ENCODE measurements at regions not wholly inside any gene's neighbourhood (a gene's known extent, or its start where the extent isn't known, plus 50 kb on each side); places are given as distances from the start of the nearest gene placed in this dataset.

GRCh38 chr16:16798504-16798903 lies 419.6 kb downstream of the NPIPA7 start:
- no peak for DNase-seq

DNA sequence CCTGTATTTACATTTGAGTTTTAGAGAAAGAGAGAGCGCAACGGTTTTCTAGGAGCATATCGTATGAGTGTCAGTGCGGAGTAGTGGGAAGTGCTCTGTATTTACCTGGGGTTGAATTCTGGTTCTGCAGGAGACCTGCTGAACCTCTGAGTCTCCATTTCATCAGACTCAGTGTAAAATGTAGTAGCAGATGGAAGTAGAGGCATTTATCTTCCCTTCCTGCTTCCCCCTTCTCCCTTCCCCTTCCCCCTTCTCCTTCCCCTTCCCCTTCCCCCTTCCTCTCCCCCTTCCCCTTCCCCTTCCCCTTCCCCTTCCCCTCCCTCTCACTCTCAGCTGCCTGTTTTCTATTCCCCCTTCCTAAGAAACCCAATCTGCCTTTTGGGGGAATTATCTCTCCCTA lies 426.9 kb downstream of the NPIPA7 start:
- DNase-seq, result no peak

DNA sequence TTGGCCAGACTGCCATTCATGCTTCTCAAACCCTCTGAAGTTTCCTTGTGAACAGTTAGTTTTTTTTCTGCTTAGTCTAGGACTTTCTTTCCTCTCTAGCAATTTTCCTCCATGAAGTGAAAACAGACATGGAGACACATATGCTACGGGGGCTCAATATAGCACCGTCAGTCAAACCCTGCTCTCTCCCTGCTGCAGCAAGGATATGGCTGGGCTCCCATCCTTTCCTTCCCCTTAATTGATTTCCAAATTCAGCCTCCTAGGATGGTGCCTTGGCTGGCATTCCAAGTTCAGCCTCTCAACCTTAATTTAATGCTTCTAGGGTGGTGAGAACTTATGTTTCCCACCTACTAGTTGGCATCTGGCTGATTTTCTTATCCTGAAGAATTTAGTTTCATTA lies 436.7 kb downstream of the NPIPA7 start:
- no peak for DNase-seq

DNA sequence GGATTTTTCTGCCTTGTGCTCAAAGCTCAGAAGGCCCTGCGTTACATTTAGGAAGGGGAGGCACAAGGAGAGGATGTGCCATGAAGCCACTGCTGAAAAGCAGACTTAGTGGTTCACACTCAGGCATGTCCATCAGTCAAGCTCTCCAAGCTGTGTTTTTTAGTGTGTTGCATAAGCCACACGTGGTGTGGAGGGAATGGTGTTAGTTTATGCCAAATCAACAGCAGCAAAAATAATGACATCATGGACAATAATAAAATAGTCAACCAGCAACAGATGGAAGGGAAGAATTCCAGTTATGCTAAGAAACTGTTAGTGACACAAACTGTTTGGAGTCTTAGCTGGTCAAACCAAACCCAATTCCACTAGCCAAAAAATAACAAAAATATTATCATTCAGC lies 438.3 kb downstream of the NPIPA7 start:
- no peak for DNase-seq

DNA sequence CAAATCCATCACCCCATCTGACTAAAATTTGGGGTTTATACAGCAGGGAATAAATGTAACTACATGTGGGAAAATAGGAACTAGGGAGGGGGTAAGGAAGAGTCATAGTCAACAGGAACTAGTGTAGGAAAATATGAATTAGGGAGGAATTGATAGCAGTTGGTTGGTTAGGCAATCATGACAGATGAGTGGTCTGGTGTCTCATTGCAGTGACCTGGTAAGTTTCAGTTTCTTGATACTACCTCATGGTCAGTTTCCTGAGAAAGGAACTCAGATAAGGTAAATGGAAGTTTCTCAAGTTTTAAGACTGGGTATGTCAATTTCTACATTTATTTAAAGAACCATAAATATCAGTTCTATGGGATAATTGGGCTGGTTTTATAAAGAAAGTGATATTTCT lies 442.3 kb downstream of the NPIPA7 start:
- DNase-seq, result no peak

DNA sequence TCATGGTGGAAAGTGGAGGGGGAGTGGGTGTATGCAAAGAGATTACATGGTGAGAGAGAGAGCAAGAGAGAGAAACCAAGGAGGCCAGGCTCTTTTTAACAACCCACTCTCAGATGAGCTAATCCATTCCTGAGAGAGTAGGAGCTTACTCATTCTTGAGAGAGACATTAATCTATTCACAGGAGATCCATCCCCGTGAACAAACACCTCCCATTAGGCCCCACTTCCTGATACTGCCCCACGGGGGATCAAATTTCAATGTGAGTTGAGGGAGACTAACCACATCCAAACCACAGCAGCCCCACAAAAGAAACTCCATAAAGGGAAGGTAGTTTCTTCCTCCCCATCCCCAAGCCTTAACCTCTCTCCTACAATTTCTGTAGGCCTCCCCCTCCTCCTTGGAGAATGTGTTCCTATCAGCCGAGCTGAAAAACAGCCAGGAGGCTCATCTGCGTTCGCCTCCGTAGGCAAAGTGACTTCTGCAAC lies 450.0 kb downstream of the NPIPA7 start:
- no peak for DNase-seq

DNA sequence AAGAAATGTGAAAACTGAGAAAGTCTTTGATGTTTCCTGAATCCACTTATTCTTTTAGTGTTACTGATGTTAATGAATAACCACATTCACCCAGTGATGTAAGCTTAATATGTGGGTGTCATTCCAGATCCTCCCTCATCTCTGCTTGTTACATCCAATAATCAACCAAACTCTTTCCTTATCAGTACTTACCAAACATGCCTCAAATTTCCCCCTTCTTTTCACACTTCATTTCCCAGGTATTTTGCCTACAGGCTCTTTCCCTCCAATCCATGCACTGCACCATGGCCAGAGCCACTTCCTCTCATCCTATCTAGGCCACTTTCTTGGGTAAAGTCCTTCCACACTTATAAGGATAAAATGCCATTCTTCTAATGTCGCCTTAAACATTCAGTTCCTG lies 451.5 kb downstream of the NPIPA7 start:
- DNase-seq, result no peak

DNA sequence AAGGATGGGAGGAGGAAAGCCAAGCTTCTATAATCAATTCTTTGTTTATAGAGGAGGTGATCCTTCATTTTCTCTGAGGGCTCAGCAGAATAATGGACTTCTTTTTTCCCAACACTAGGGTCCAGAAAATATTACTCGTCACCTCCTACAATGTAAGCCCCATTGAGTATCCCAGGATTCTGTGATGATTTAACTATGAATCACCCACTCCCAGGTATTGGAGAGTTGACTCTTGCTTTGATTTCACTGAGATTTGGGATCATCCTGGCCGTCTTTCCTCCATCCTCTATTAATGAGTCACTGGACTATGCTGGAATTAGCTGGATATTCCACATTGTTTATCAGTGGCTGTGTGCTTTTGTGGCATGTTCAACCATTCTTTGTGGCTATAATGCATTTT lies 452.0 kb downstream of the NPIPA7 start:
- DNase-seq, result no peak

- no peak for DNase-seq
These were observed 454.2 kb downstream of the NPIPA7 start for GRCh38 chr16:16833165-16833564.

DNA sequence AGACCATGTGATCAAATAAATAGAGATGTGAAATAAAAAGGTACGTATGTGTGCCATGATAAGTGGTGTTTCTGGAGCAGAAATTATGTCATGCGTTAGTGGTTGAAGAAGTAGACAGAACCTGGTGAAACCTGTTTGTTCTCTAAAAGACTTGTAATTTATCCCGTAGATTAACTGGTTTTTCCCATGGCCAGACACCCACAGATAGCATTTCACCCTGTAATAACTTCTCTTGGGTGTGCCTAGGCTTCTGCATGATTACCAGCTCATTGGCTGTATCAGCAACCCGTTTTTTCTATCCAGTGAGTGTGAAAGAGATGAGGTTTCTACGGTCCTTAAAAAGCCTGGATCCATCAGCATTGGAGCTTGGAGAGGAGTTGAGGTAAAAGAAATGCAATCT lies 471.3 kb downstream of the NPIPA7 start:
- no peak for DNase-seq

GRCh38 chr16:16857012-16857411 lies 478.1 kb downstream of the NPIPA7 start:
- no peak for DNase-seq

DNA sequence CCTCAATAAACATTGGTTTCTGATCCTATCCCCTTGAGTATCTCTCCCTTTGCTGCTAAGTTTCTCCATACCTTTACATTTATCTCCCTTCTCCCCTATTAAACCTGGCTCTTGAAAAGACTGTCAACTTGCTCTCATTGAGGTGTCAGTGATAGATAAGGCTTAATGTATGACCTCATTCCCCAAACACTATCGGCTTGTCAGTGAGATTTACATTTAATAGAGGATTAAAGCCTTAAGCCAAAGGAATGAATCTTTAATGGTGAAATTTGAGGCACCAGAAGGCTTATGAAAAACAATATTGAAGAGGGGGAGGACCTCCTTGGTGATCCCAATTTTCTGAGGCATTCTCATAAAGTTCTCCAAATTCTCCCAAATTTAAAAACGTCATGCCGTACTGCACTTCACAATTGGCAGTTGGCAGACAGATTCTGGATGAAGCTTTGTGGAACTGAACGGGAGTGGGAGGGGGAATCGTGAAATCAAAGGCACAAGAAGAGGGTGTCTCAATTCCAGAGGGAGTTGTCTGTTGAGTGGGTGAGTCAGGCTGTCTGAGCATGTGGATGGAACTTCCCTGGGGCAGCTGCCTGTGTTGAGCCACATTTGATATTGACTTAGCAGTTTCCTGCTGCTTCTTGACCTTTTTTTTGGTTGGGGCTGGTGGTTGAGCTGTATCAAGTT lies 478.8 kb downstream of the NPIPA7 start:
- no peak for DNase-seq

- peak; percentile 59 for DNase-seq
These were observed 482.6 kb downstream of the NPIPA7 start for GRCh38 chr16:16861546-16861945.

GRCh38 chr16:16863672-16864071 lies 484.7 kb downstream of the NPIPA7 start:
- no peak for DNase-seq

DNA sequence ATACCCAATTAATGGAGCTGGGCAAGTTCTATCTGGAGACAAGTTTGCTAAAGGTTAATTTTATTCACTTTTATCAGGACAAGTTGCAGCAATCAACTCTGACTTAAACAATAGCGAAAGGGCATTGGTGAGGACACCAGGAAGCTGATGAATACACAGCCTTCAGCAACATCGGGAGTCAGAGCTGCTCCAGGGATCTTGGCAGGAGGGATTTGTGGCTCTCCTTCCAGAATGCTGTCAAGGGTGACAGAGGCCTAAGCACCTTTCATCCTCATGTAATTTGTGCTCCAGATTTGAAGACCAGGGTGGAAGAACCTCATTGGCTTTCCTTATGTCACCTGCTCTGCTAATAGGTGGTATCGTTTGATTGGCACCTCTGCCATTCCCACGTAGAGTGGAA lies 485.6 kb downstream of the NPIPA7 start:
- DNase-seq, result no peak

GRCh38 chr16:16865374-16865773 lies 486.4 kb downstream of the NPIPA7 start:
- DNase-seq, result no peak

GRCh38 chr16:16867973-16868372 lies 489.0 kb downstream of the NPIPA7 start:
- DNase-seq, result no peak

GRCh38 chr16:16868727-16869126 lies 489.8 kb downstream of the NPIPA7 start:
- DNase-seq, result no peak

DNA sequence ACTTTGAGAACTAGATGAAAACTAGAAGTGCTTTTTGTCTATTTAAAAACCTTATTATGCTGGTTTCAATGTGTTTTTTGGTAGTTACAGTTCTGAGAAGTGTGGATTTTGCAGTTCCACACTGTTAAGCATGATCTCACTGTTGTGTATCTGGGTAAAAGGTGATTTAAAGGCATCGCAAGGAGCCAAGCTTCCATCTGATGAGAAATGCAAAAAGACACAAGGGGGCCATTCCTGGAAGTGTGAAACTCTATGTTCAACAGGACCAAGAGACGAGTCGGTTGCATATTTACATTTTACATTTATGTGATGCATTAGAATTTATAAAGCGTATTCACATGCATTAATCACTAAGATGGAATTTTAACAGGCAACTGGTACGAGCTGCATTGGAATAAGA lies 490.8 kb downstream of the NPIPA7 start:
- DNase-seq, result no peak

GRCh38 chr16:16871196-16871595 lies 492.3 kb downstream of the NPIPA7 start:
- DNase-seq, result no peak

DNA sequence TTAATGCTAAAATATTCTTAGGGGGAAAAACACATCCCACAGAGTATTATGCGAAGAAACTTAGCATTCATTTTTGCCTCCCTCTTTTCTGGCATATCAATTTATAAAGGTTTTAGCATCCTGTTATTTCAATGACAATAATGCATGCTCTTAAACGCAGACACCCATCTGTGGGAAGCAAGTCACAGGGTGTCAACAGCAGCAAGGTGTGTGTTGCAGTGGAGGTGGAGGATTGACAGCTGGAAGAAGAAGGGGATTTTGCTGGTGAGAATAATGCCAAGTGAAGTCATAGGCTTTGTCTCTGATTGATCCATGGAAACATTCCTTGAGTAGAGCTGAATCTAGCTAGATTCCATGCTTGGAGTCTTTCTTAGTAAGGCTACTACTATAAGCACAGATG lies 498.1 kb downstream of the NPIPA7 start:
- DNase-seq, result no peak

DNA sequence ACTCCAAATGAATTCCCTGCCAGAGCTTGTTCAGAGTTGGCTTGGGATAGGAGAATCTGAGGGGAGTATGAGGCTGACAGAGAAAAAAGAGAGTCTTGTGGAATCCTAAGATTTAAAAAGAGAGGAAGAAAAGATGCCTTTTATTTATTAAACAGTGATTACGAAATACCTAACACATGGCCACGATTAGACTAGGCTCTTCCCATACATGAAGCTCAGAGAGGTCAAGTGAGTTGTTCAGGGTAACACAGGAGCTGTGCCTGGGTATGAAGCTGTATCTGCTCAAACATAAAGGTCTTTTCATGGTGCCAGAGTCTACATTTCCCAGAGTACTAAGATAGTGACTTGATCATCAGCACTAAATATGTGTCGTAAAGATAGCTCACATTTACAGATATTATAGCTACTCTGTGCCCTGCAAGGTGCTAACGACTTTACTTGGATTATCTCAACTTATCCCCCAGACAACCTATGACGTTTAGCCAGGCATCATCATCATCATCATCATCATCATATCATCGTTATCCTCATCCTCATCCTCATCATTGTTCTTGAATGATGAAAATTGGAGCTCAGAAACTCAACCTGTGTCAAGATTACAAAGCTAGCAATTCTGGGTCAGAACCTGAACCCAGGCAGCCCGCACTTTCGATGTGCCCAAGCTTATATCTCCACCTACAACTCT lies 500.8 kb downstream of the NPIPA7 start:
- no peak for DNase-seq

DNA sequence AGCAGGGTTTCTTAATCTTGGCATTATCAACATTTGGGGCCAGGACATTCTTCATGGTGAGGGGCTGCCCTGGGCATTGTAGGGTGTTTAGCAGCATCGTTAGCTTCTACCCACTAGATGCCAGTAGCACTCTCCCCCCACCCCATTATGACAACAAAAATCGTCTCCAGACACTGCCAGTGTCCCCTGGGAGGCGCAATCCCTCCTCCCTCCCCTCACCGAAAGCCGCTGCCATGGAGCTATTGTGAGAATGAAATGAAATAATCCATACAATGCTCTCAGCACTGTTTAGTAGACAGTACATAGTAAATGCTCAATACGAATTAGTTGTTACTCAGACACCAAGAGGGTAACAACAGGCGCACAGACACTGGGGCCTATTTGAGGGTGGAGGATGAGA lies 502.9 kb downstream of the NPIPA7 start:
- no peak for DNase-seq

DNA sequence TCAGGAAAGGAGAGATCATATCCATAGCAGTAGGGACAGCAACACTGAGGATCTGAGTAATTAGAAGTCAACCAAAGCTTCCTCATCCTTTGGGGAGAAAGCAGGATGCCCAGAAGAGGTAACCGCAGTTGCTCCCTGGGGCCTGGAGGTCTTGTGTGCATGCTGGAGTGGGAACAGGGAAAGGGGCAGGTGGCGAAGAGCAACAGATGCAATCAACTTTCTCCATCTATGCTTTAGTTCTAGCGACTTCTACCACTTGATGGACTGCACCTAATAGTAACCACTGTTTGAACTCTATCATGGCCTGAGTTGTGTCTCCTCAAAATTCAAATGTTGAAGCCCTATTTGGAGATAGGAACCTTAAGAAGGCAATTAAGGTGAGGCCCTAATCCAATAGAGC lies 503.8 kb downstream of the NPIPA7 start:
- no peak for DNase-seq

DNA sequence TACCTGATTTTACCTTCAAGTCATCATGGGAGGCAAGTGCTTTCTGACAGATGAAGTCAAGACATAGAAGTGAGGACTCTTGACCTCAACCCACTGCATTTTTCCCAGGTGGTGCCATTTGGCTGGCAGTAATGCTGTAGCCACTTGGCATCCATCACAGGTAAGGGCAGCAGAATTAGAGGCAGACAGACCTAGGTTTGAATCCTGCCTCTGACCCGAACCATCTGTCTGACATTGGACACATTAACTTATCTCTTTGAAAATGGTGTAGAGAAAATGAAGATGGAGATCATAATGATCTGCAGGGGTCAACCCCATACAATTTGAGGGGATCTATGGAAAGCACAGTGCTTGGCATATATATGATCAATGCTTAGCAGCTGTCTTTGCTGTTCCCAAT lies 505.5 kb downstream of the NPIPA7 start:
- DNase-seq, result no peak

Measured in activated T-cell treated with anti-CD3 and anti-CD28 coated beads, Interleukin-2, amount 50 U/mL, for 1 hour (primary cell).